ENCODE measurements at regions not wholly inside any gene's neighbourhood (a gene's known extent, or its start where the extent isn't known, plus 50 kb on each side); places are given as distances from the start of the nearest gene placed in this dataset.

GRCh38 chr9:107112707-107113243, 170.3 kb upstream of the RAD23B start:
- no peak for DNase-seq (ENCODE audit: extremely low read depth, low read depth)

- DNase-seq (ENCODE audit: extremely low read depth, low read depth), result no peak
These were observed 164.0 kb upstream of the RAD23B start for GRCh38 chr9:107118863-107119624.

GRCh38 chr9:107119735-107120134, 163.3 kb upstream of the RAD23B start:
- DNase-seq (ENCODE audit: extremely low read depth, low read depth), result no peak

GRCh38 chr9:107123389-107123788, 159.7 kb upstream of the RAD23B start:
- DNase-seq (ENCODE audit: extremely low read depth, low read depth), result no peak

GRCh38 chr9:107127608-107128007, 155.5 kb upstream of the RAD23B start:
- DNase-seq (ENCODE audit: extremely low read depth, low read depth), result no peak

GRCh38 chr9:107131108-107131799, 151.8 kb upstream of the RAD23B start:
- DNase-seq (ENCODE audit: extremely low read depth, low read depth), result no peak

- DNase-seq (ENCODE audit: extremely low read depth, low read depth), result no peak
These were observed 146.8 kb upstream of the RAD23B start for GRCh38 chr9:107136296-107136695.

- DNase-seq (ENCODE audit: extremely low read depth, low read depth), result peak; percentile 37
These were observed 145.4 kb upstream of the RAD23B start for GRCh38 chr9:107137495-107138202.

GRCh38 chr9:107138261-107138992, 144.7 kb upstream of the RAD23B start:
- no peak for DNase-seq (ENCODE audit: extremely low read depth, low read depth)

- no peak for DNase-seq (ENCODE audit: extremely low read depth, low read depth)
These were observed 141.1 kb upstream of the RAD23B start for GRCh38 chr9:107141967-107142366.

GRCh38 chr9:107142430-107142829, 140.6 kb upstream of the RAD23B start:
- DNase-seq (ENCODE audit: extremely low read depth, low read depth), result no peak

GRCh38 chr9:107142896-107143603, 140.0 kb upstream of the RAD23B start:
- no peak for DNase-seq (ENCODE audit: extremely low read depth, low read depth)

GRCh38 chr9:107144475-107144874, 138.6 kb upstream of the RAD23B start:
- DNase-seq (ENCODE audit: extremely low read depth, low read depth), result no peak

GRCh38 chr9:107147134-107147533, 135.9 kb upstream of the RAD23B start:
- DNase-seq (ENCODE audit: extremely low read depth, low read depth), result no peak

- DNase-seq (ENCODE audit: extremely low read depth, low read depth), result no peak
These were observed 134.9 kb upstream of the RAD23B start for GRCh38 chr9:107148216-107148615.

GRCh38 chr9:107149756-107150155, 133.3 kb upstream of the RAD23B start:
- no peak for DNase-seq (ENCODE audit: extremely low read depth, low read depth)

- no peak for DNase-seq (ENCODE audit: extremely low read depth, low read depth)
These were observed 129.7 kb upstream of the RAD23B start for GRCh38 chr9:107153336-107153735.

- no peak for DNase-seq (ENCODE audit: extremely low read depth, low read depth)
These were observed 128.8 kb upstream of the RAD23B start for GRCh38 chr9:107154291-107154690.

- DNase-seq (ENCODE audit: extremely low read depth, low read depth), result no peak
These were observed 128.3 kb upstream of the RAD23B start for GRCh38 chr9:107154766-107155165.

- no peak for DNase-seq (ENCODE audit: extremely low read depth, low read depth)
These were observed 127.7 kb upstream of the RAD23B start for GRCh38 chr9:107155244-107155817.

Measured in NCI-H460 (cell line).